ENCODE measurements at regions not wholly inside any gene's neighbourhood (a gene's known extent, or its start where the extent isn't known, plus 50 kb on each side); places are given as distances from the start of the nearest gene placed in this dataset.

DNA sequence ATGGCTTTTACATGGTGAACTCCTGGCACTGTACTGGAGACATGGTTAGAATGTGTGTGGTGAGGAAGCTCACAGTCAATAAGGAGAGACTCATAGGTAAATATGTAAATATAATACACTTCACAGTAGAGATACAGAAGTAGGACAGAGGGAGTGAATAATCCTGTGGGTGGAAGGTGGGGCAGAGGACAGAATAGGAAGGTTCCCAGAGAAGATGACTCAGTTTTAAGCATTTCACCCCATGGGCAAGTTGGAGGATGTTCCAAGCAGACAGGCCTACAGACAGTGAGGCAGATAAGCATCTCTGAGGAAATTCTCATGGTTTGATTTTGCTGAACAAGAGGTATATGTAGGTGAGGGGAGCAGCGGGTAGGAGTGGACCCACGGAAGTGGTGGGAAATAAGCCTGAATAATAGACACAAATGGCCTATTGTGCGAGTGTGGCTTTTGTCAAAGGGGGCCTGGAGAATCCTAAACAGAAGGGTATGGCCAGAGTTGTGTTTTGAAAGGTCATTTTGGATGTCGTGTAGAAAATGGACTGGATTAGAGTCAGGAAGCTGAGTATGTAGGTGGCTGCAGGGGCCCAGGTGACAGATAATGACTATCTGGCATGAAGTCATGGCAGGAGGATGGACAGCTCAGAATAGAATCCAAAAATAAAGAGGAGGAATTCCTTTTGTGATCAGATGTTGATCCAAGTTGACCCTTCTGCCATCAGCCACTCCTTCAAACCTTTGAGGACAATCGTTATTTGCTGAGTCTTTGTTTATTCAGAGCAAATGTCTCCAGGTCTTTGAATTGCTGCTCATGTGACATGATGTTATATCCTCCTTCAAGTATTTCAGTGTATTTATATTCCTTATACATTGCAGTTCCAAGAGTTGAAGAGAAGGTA is 97.3 kb upstream of the THRB start:
- Histone ChIP-seq H3K27me3 (ENCODE audit: control insufficient read depth, insufficient read depth, low read length) (no peaks in the 10 kb centered on the region), H2AFZ (replicated peaks; ENCODE audit: low read length, poor library complexity) (no peak overlapping the region), H2BK120ac (ENCODE audit: low read depth, low read length) (no peak overlapping the region), H4K91ac (ENCODE audit: insufficient read depth, low read depth, low read length) (no peak overlapping the region), H2AK5ac (ENCODE audit: low read depth, low read length) (no peak overlapping the region), H2AK9ac (replicated peaks; ENCODE audit: low read depth, low read length, poor library complexity) (no peak overlapping the region), H3K18ac (ENCODE audit: low read depth, low read length) (no peak overlapping the region), H3K4ac (ENCODE audit: low read depth, low read length) (no peak overlapping the region), H2BK5ac (ENCODE audit: low read depth, low read length, poor library complexity, severe bottlenecking) (no peak overlapping the region), H4K8ac (ENCODE audit: low read depth in 2 of 2, low read length in 2 of 2) (no peak overlapping the region), H3K23ac (ENCODE audit: low read depth, low read length) (no peak overlapping the region), H2BK15ac (ENCODE audit: low read depth, low read length) (no peak overlapping the region), H4K20me1 (ENCODE audit: insufficient read depth, low read length) (no peaks in the 10 kb centered on the region), H3K4me1 (ENCODE audit: control insufficient read depth, insufficient read depth, low read length) (no peaks in the 10 kb centered on the region), H3K9me1 (ENCODE audit: insufficient read depth, low read length) (no peaks in the 10 kb centered on the region), H3K56ac (ENCODE audit: extremely low read depth, insufficient read depth, low read length) (no peak overlapping the region), H3K4me2 (ENCODE audit: low read depth, low read length) (no peak overlapping the region), H3K27ac (ENCODE audit: insufficient read depth, low read length) (no peak overlapping the region), H3K9ac (ENCODE audit: low read depth, low read length) (no peak overlapping the region), H3K4me3 (ENCODE audit: insufficient read depth, low read depth, low read length) (no peak overlapping the region), H3K79me1 (ENCODE audit: low read depth in 1 of 2, low read length in 2 of 2) (no peaks in the 10 kb centered on the region), H3K14ac (replicated peaks; ENCODE audit: low read depth, low read length) (no peak overlapping the region), H3K36me3 (ENCODE audit: control insufficient read depth, insufficient read depth, low read length) (no peaks in the 10 kb centered on the region), H4K5ac (ENCODE audit: low read depth, low read length) (no peak overlapping the region), H2BK20ac (ENCODE audit: low read depth, low read length) (no peak overlapping the region), H3K9me3 (ENCODE audit: control insufficient read depth, insufficient read depth, low read length) (no peaks in the 10 kb centered on the region)
- intact Hi-C loops (cut with micrococcal nuclease), result no loop called here
- 90% methylated on average over 4 of the region's 5 CpGs; no CpG with 5 or more reads in 1 of the 2 experiments for WGBS, 2 experiments (ENCODE audit: extremely low coverage in 2 of 2, insufficient read length in 1 of 2)
- ChIA-PET CTCF (no interaction called here), POLR2A (ENCODE audit: unreplicated experiment) (no interaction called here)
- ATAC-seq (ENCODE audit: low read depth) (no peak), DNase-seq (no peak)
- dilution Hi-C loops (cut with HindIII; ENCODE audit: low sequenced_read_pairs, unreplicated experiment), result no loop called here
- no peak for TF ChIP-seq RFX5 (IDR thresholded peaks at IDR 0.05; ENCODE audit: low read depth, low read length)
- TF ChIP-seq CHD1 (IDR thresholded peaks at IDR 0.05; ENCODE audit: low read depth, low read length), result no peak
- TF ChIP-seq, protein P1, sequence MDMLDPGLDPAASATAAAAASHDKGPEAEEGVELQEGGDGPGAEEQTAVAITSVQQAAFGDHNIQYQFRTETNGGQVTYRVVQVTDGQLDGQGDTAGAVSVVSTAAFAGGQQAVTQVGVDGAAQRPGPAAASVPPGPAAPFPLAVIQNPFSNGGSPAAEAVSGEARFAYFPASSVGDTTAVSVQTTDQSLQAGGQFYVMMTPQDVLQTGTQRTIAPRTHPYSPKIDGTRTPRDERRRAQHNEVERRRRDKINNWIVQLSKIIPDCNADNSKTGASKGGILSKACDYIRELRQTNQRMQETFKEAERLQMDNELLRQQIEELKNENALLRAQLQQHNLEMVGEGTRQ (IDR thresholded peaks at IDR 0.05; ENCODE audit: low read depth, low read length), result no peak
- no peak for TF ChIP-seq MXI1 (IDR thresholded peaks at IDR 0.05; ENCODE audit: borderline replicate concordance, low read depth, low read length)
- TF ChIP-seq, protein P2, sequence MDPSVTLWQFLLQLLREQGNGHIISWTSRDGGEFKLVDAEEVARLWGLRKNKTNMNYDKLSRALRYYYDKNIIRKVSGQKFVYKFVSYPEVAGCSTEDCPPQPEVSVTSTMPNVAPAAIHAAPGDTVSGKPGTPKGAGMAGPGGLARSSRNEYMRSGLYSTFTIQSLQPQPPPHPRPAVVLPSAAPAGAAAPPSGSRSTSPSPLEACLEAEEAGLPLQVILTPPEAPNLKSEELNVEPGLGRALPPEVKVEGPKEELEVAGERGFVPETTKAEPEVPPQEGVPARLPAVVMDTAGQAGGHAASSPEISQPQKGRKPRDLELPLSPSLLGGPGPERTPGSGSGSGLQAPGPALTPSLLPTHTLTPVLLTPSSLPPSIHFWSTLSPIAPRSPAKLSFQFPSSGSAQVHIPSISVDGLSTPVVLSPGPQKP (IDR thresholded peaks at IDR 0.05; ENCODE audit: borderline replicate concordance, low read depth, low read length), result no peak
- TF ChIP-seq SMC3 (IDR thresholded peaks at IDR 0.05; ENCODE audit: low read depth, low read length), result no peak
- no peak for TF ChIP-seq NFE2L2 (IDR thresholded peaks at IDR 0.05; ENCODE audit: low read depth, low read length)
- TF ChIP-seq FOS (IDR thresholded peaks at IDR 0.05; ENCODE audit: low read depth, low read length), result no peak
- TF ChIP-seq CEBPB (IDR thresholded peaks at IDR 0.05; ENCODE audit: low read depth, low read length), result no peak
- TF ChIP-seq RAD21 (IDR thresholded peaks at IDR 0.05; ENCODE audit: low read length), result no peak
- TF ChIP-seq MAZ (IDR thresholded peaks at IDR 0.05; ENCODE audit: borderline replicate concordance, low read depth, low read length), result no peak
- no peak for TF ChIP-seq MAFK (IDR thresholded peaks at IDR 0.05; ENCODE audit: low read depth, low read length)
- TF ChIP-seq, protein P3, sequence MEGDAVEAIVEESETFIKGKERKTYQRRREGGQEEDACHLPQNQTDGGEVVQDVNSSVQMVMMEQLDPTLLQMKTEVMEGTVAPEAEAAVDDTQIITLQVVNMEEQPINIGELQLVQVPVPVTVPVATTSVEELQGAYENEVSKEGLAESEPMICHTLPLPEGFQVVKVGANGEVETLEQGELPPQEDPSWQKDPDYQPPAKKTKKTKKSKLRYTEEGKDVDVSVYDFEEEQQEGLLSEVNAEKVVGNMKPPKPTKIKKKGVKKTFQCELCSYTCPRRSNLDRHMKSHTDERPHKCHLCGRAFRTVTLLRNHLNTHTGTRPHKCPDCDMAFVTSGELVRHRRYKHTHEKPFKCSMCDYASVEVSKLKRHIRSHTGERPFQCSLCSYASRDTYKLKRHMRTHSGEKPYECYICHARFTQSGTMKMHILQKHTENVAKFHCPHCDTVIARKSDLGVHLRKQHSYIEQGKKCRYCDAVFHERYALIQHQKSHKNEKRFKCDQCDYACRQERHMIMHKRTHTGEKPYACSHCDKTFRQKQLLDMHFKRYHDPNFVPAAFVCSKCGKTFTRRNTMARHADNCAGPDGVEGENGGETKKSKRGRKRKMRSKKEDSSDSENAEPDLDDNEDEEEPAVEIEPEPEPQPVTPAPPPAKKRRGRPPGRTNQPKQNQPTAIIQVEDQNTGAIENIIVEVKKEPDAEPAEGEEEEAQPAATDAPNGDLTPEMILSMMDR (conservative IDR thresholded peaks at IDR 0.05; ENCODE audit: low read depth, low read length), result no peak
- no peak for TF ChIP-seq BHLHE40 (IDR thresholded peaks at IDR 0.05; ENCODE audit: low read depth, low read length)
- in situ Hi-C loops (cut with MboI; ENCODE audit: low sequenced_read_pairs), result no loop called here
- no TSS peak for BruUV-seq (replicated peaks)
